ENCODE measurements at regions not wholly inside any gene's neighbourhood (a gene's known extent, or its start where the extent isn't known, plus 50 kb on each side); places are given as distances from the start of the nearest gene placed in this dataset.

GRCh38 chr5:32520972-32521371 lies 64.4 kb upstream of the SUB1 start:
- DNase-seq (ENCODE audit: low read depth), result no peak
- TF ChIP-seq CTCF (IDR thresholded peaks at IDR 0.05; ENCODE audit: low read depth, low read length, missing control alignments), result no peak
- H3K4me3 ChIP-seq (ENCODE audit: low read depth, low read length), result no peak overlapping the region

GRCh38 chr5:32520356-32520755 lies 65.0 kb upstream of the SUB1 start:
- DNase-seq (ENCODE audit: low read depth), result no peak
- no peak for TF ChIP-seq CTCF (IDR thresholded peaks at IDR 0.05; ENCODE audit: low read depth, low read length, missing control alignments)
- H3K4me3 ChIP-seq (ENCODE audit: low read depth, low read length), result no peak overlapping the region

- no peak for TF ChIP-seq CTCF (IDR thresholded peaks at IDR 0.05; ENCODE audit: low read depth, low read length, missing control alignments)
Observed at GRCh38 chr5:32519508-32519907, 65.8 kb upstream of the SUB1 start.

GRCh38 chr5:32514806-32515205 lies 70.3 kb upstream of the ZFR start:
- no peak for TF ChIP-seq CTCF (IDR thresholded peaks at IDR 0.05; ENCODE audit: low read depth, low read length, missing control alignments)
- H3K4me3 ChIP-seq (ENCODE audit: low read depth, low read length), result no peak overlapping the region
- DNase-seq (ENCODE audit: low read depth), result no peak

More at GRCh38 chr5:32519508-32519907, 65.8 kb upstream of the SUB1 start:
- no peak for DNase-seq (ENCODE audit: low read depth)
- no peak overlapping the region for H3K4me3 ChIP-seq (ENCODE audit: low read depth, low read length)

GRCh38 chr5:32512926-32513325 lies 68.4 kb upstream of the ZFR start:
- DNase-seq (ENCODE audit: low read depth), result no peak
- H3K4me3 ChIP-seq (ENCODE audit: low read depth, low read length), result no peak overlapping the region

GRCh38 chr5:32511776-32512374 lies 67.3 kb upstream of the ZFR start:
- no peak for TF ChIP-seq CTCF (IDR thresholded peaks at IDR 0.05; ENCODE audit: low read depth, low read length, missing control alignments)
- no peak overlapping the region for H3K4me3 ChIP-seq (ENCODE audit: low read depth, low read length)
- DNase-seq (ENCODE audit: low read depth), result no peak

More at GRCh38 chr5:32512926-32513325, 68.4 kb upstream of the ZFR start:
- TF ChIP-seq CTCF (IDR thresholded peaks at IDR 0.05; ENCODE audit: low read depth, low read length, missing control alignments), result no peak

- no peak overlapping the region for H3K4me3 ChIP-seq (ENCODE audit: low read depth, low read length)
- no peak for TF ChIP-seq CTCF (IDR thresholded peaks at IDR 0.05; ENCODE audit: low read depth, low read length, missing control alignments)
- DNase-seq (ENCODE audit: low read depth), result no peak
Observed at GRCh38 chr5:32510860-32511259, 66.3 kb upstream of the ZFR start.

Measured in GM12864 (cell line).